KMS-11 (cell line): ENCODE measurements at regions not wholly inside any gene's neighbourhood (a gene's known extent, or its start where the extent isn't known, plus 50 kb on each side); places are given as distances from the start of the nearest gene placed in this dataset.

Experiments used
- H2AFZ ChIP-seq: fragments of 200-600 bp; sonication (generic); 2 replicates; pipeline ENCODE4 v1.6.1; 2016; ENCODE audit warnings: antibody characterized with exemption, mixed run types, low read depth
- H3K27ac ChIP-seq: fragments of 200-600 bp; sonication (generic); 2 replicates; pipeline ENCODE4 v1.6.1; 2016; ENCODE audit warnings: mild to moderate bottlenecking, mixed run types
- H3K27me3 ChIP-seq: fragments of 200-600 bp; sonication (generic); 2 replicates; pipeline ENCODE4 v1.6.1; 2017; ENCODE audit warnings: mild to moderate bottlenecking, low read depth, mixed run types, moderate library complexity; ENCODE audit not compliant: insufficient read depth
- H3K36me3 ChIP-seq: fragments of 200-600 bp; sonication (generic); 2 replicates; pipeline ENCODE4 v1.6.1; 2017; ENCODE audit warnings: mild to moderate bottlenecking, mixed run types; ENCODE audit not compliant: insufficient read depth
- H3K4me1 ChIP-seq: fragments of 200-600 bp; sonication (generic); 2 replicates; pipeline ENCODE4 v1.6.1; 2016; ENCODE audit warnings: mild to moderate bottlenecking, low read depth, mixed run types; ENCODE audit not compliant: poor library complexity, severe bottlenecking
- H3K4me2 ChIP-seq: fragments of 200-600 bp; sonication (generic); 2 replicates; pipeline ENCODE4 v1.7.0; 2016; ENCODE audit warnings: mild to moderate bottlenecking, mixed run types
- H3K4me3 ChIP-seq: fragments of 200-600 bp; sonication (generic); IDR thresholded peaks from 2 replicates; pipeline ENCODE4 v1.6.1; 2017; ENCODE audit warnings: low read depth, low read length, mixed read lengths; ENCODE audit not compliant: insufficient read depth
- H3K79me2 ChIP-seq: fragments of 200-600 bp; sonication (generic); 2 replicates; pipeline ENCODE4 v1.6.1; 2016; ENCODE audit warnings: low read depth, mixed run types; ENCODE audit not compliant: insufficient read depth
- H3K9ac ChIP-seq: fragments of 200-600 bp; sonication (generic); 2 replicates; pipeline ENCODE4 v1.6.1; 2016; ENCODE audit warnings: mild to moderate bottlenecking, mixed run types
- H4K20me1 ChIP-seq: fragments of 200-600 bp; sonication (generic); 2 replicates; pipeline ENCODE4 v1.6.1; 2016; ENCODE audit warnings: mild to moderate bottlenecking, mixed run types; ENCODE audit not compliant: insufficient read depth
- CTCF ChIP-seq: fragments of 200-600 bp; sonication (generic); conservative IDR thresholded peaks from 2 replicates; pipeline ENCODE4 v1.6.1; 2017; ENCODE audit warnings: low read depth, mild to moderate bottlenecking, antibody characterized with exemption, low read length, moderate library complexity, mixed read lengths

DNA sequence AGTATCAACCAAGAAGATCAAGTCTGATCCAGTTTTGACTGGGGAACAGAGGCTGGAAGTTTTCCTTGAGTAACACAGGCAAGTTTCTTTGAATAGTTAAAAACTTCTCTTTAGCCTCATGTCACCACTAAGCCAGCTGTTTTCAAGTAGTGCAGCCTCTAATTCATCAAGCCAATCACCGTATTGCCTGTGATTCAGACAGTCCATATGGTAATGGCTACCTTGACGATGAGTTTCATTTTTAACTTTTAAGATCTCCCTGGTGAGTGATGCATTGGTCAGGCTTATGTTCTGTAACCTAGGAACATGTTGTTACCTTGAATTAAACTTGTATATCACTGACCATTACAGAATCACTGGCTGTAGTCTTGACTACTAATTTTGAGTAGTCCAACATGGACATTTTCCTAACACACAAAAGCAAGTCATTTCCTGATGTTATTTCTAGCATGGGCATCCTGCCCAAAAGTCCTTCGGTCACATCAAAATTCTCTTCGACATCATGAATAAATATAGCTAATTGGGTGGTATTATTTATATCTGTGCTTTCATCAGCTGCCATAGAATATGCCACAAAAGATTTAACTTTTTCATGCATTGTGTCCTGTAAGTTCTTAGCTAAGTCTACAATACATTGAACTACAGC, 238.8 kb upstream of the GCFC2 start:
- Histone ChIP-seq H3K4me3 (no peak overlapping the region), H3K4me1 (no peaks in the 10 kb centered on the region), H3K36me3 (no peaks in the 10 kb centered on the region), H3K27ac (no peak overlapping the region), H3K27me3 (no peaks in the 10 kb centered on the region), H4K20me1 (no peaks in the 10 kb centered on the region), H3K79me2 (no peaks in the 10 kb centered on the region), H3K9ac (no peak overlapping the region), H2AFZ (no peak overlapping the region), H3K4me2 (no peak overlapping the region)
- no peak for TF ChIP-seq CTCF

DNA sequence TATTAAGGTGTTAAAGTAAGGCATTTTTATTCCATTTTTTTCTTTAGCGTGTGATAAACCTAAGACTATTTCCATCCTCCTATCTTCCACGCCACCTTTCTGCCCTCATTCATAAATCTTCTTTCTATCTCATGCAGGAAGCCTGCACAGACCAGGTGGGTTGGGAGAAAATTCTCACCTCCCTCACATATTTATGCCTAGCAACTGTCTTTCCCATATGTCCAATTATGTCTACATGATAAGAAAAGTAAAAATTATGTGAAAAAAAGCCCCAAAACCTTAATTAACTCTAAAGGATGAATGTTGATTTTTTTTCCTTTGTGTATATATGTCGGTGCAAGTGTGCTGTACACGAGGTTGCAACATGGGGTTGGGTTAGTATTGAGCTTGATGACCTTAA, 225.6 kb upstream of the GCFC2 start:
- H3K27me3 ChIP-seq, result no peaks in the 10 kb centered on the region
- H3K36me3 ChIP-seq, result no peaks in the 10 kb centered on the region
- no peaks in the 10 kb centered on the region for H3K4me1 ChIP-seq
- no peak for TF ChIP-seq CTCF
- no peak overlapping the region for H3K4me2 ChIP-seq
- no peak overlapping the region for H3K27ac ChIP-seq
- no peaks in the 10 kb centered on the region for H4K20me1 ChIP-seq
- H3K9ac ChIP-seq, result no peak overlapping the region
- no peak overlapping the region for H2AFZ ChIP-seq
- H3K4me3 ChIP-seq, result no peak overlapping the region
- no peaks in the 10 kb centered on the region for H3K79me2 ChIP-seq

- no peaks in the 10 kb centered on the region for H3K36me3 ChIP-seq
These were observed 222.3 kb upstream of the GCFC2 start for GRCh38 chr2:75932996-75933395.

DNA sequence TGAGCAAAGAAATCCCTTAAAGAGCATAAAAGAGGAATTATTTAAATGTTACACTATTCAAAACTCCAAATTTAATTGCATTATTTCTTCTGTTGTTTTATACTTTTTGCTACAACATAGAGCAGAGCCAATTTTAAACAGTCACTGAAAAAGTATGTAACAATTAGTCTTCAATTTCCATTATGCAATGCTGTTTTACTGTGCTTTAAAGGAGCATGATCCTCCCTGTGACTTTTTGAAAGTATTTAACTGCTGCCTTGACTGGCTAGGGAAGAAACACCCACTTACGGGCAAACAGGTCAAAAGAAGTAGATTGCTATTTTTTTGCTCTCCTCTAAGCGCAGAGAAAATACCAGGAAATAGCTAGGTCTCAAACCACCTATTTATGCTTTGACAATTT, 217.4 kb upstream of the GCFC2 start:
- H2AFZ ChIP-seq, result no peak overlapping the region
- no peak for TF ChIP-seq CTCF
- no peak overlapping the region for H3K9ac ChIP-seq

More at GRCh38 chr2:75932996-75933395, 222.3 kb upstream of the GCFC2 start:
- H3K79me2 ChIP-seq, result no peaks in the 10 kb centered on the region
- no peak overlapping the region for H3K27ac ChIP-seq
- H2AFZ ChIP-seq, result no peak overlapping the region
- no peaks in the 10 kb centered on the region for H4K20me1 ChIP-seq
- no peak overlapping the region for H3K9ac ChIP-seq
- no peak for TF ChIP-seq CTCF
- H3K27me3 ChIP-seq, result no peaks in the 10 kb centered on the region
- H3K4me2 ChIP-seq, result no peak overlapping the region
- H3K4me1 ChIP-seq, result no peaks in the 10 kb centered on the region
- H3K4me3 ChIP-seq, result no peak overlapping the region

More for the DNA sequence above, 217.4 kb upstream of the GCFC2 start:
- no peak overlapping the region for H3K4me2 ChIP-seq
- H4K20me1 ChIP-seq, result no peaks in the 10 kb centered on the region
- H3K27me3 ChIP-seq, result no peaks in the 10 kb centered on the region
- no peaks in the 10 kb centered on the region for H3K79me2 ChIP-seq
- no peaks in the 10 kb centered on the region for H3K36me3 ChIP-seq
- no peak overlapping the region for H3K4me3 ChIP-seq
- H3K27ac ChIP-seq, result no peak overlapping the region
- H3K4me1 ChIP-seq, result no peaks in the 10 kb centered on the region
